Panc1 (cell line): ENCODE measurements at regions not wholly inside any gene's neighbourhood (a gene's known extent, or its start where the extent isn't known, plus 50 kb on each side); places are given as distances from the start of the nearest gene placed in this dataset.

Experiments
- ATAC-seq: fragments of 200-7000 bp; cut with Tn5 transposase; 2 replicates; pipeline ENCODE4 v1.9.1; 2020; ENCODE audit warnings: mild to moderate bottlenecking, moderate library complexity
- BruUV-seq: library from RNA; stranded (reverse); fragments of 400-500 nt; replicated peaks from 2 replicates; lab custom pipeline; 2021; lab: Mats Ljungman, UMichigan
- CTCF ChIA-PET: fragments of 300-600 bp; sonication (Branson Sonifier 250); formaldehyde crosslinking; loops from one replicate; lab custom pipeline; 2022; ENCODE audit warnings: antibody characterized with exemption; lab: Charles Lee
- POLR2A ChIA-PET: fragments of 300-600 bp; sonication (Branson Sonifier 250); formaldehyde crosslinking; loops from one replicate; lab custom pipeline; 2022; ENCODE audit warnings: antibody characterized with exemption; lab: Charles Lee
- DNase-seq: peaks from one replicate; pipeline ENCODE4 v3.0.0-alpha.2; 2010; ENCODE audit warnings: low read depth, low spot score
- H3K27ac ChIP-seq: 2 replicates; pipeline ENCODE4 v1.5.1; 2011; ENCODE audit warnings: mild to moderate bottlenecking, low read length, inconsistent platforms
- H3K27me3 ChIP-seq: fragments of 200-500 bp; sonication (Bioruptor generic); 2 replicates; pipeline ENCODE4 v1.6.0; 2014; ENCODE audit warnings: low read length, inconsistent platforms; ENCODE audit not compliant: control insufficient read depth, insufficient read depth
- H3K36me3 ChIP-seq: fragments of 200-500 bp; sonication (Bioruptor generic); 2 replicates; pipeline ENCODE4 v1.5.1; 2014; ENCODE audit warnings: inconsistent platforms, mild to moderate bottlenecking, low read length, moderate library complexity; ENCODE audit not compliant: control insufficient read depth, insufficient read depth
- H3K4me1 ChIP-seq: 2 replicates; pipeline ENCODE4 v1.5.1; 2011; ENCODE audit warnings: inconsistent platforms, mild to moderate bottlenecking, low read length, moderate library complexity; ENCODE audit not compliant: control insufficient read depth, insufficient read depth
- H3K4me3 ChIP-seq, 2 experiments: 2 replicates each; pipeline ENCODE4 v1.5.1; 2011 to 2012; ENCODE audit warnings: low read depth in 2 of 2, low read length in 2 of 2, mild to moderate bottlenecking in 2 of 2, inconsistent platforms in 1 of 2, moderate library complexity in 1 of 2
- H3K9me3 ChIP-seq: fragments of 200-500 bp; sonication (Bioruptor generic); 2 replicates; pipeline ENCODE4 v1.5.1; 2014; ENCODE audit warnings: low read depth, mild to moderate bottlenecking, inconsistent platforms, low read length, moderate library complexity; ENCODE audit not compliant: control insufficient read depth, insufficient read depth
- POLR2AphosphoS5 ChIP-seq: IDR thresholded peaks from 2 replicates; pipeline ENCODE4 v1.6.1; 2012; ENCODE audit warnings: mild to moderate bottlenecking, low read depth, low read length, moderate library complexity
- SIN3A ChIP-seq: IDR thresholded peaks from 2 replicates; pipeline ENCODE4 v1.6.1; 2012; ENCODE audit warnings: low read depth, mild to moderate bottlenecking, low read length, moderate library complexity, borderline replicate concordance; ENCODE audit not compliant: insufficient read depth
- TCF7L2 ChIP-seq: IDR thresholded peaks from 2 replicates; pipeline ENCODE4 v1.6.1; 2011; ENCODE audit warnings: mild to moderate bottlenecking, low read depth, low read length, inconsistent platforms
- in situ Hi-C: cut with HindIII; loops from 2 replicates; pipeline ENCODE4 v1.10.0; 2016; ENCODE audit warnings: low sequenced_read_pairs, low pct_unique_long_range_greater_than_20kb
- intact Hi-C: fragments of 100-400 bp; cut with micrococcal nuclease; formaldehyde crosslinking; loops from one replicate; pipeline ENCODE4 v1.10.0; 2022; ENCODE audit not compliant: unreplicated experiment
- TF ChIP-seq, protein P1 (sequence below), 2 experiments: IDR thresholded peaks; 2 replicates each; pipeline ENCODE4 v1.6.1; 2011 to 2012; ENCODE audit warnings: low read depth in 2 of 2, control low read depth in 1 of 2, low read length in 1 of 2, mild to moderate bottlenecking in 1 of 2, moderate library complexity in 1 of 2; ENCODE audit not compliant: insufficient read depth in 1 of 2
- TF ChIP-seq, protein P2 (sequence below): fragments of 450-650 bp; IDR thresholded peaks from 2 replicates; pipeline ENCODE4 v1.5.1; 2017; ENCODE audit warnings: mild to moderate bottlenecking

DNA sequence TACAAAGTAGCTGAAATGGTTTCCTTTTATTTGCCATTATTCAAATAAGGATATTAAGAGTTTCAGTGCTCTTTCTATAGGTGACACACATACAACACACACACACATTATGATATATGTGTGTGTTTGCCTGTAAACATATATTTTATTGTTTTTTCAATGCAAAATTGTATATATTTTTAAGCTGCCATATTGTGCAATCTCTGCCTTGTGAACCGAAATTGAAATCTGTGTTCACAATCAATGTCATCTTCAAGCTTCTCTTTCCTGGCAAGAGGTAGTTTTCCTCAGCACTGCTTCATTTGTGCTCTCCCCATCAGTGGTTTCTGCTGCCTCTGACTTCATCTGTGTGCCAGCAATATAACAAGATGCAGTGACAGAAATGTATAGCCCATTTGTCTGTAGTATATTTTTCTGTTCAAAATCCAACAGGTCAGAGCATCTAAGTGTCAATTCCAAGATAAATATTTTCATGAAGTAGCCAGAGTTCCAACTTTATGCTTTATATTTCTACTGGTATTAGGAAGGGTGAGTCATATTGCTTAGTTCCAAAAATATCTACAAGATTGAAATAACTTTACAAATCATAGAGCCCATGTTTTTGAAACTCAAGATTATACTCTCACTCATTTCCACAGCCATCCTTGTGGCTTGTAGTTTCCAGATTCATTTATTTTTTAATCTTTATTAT is 1704.8 kb upstream of the CDH9 start:
- intact Hi-C loops, result no loop called here
- H3K27ac ChIP-seq, result no peak overlapping the region
- ChIA-PET POLR2A (no interaction called here), CTCF (no interaction called here)
- in situ Hi-C loops, result no loop called here
- no peaks in the 10 kb centered on the region for H3K4me1 ChIP-seq
- BruUV-seq, result no TSS peak
- no peaks in the 10 kb centered on the region for H3K27me3 ChIP-seq
- ATAC-seq (no peak), DNase-seq (no peak)
- TF ChIP-seq, protein P1, sequence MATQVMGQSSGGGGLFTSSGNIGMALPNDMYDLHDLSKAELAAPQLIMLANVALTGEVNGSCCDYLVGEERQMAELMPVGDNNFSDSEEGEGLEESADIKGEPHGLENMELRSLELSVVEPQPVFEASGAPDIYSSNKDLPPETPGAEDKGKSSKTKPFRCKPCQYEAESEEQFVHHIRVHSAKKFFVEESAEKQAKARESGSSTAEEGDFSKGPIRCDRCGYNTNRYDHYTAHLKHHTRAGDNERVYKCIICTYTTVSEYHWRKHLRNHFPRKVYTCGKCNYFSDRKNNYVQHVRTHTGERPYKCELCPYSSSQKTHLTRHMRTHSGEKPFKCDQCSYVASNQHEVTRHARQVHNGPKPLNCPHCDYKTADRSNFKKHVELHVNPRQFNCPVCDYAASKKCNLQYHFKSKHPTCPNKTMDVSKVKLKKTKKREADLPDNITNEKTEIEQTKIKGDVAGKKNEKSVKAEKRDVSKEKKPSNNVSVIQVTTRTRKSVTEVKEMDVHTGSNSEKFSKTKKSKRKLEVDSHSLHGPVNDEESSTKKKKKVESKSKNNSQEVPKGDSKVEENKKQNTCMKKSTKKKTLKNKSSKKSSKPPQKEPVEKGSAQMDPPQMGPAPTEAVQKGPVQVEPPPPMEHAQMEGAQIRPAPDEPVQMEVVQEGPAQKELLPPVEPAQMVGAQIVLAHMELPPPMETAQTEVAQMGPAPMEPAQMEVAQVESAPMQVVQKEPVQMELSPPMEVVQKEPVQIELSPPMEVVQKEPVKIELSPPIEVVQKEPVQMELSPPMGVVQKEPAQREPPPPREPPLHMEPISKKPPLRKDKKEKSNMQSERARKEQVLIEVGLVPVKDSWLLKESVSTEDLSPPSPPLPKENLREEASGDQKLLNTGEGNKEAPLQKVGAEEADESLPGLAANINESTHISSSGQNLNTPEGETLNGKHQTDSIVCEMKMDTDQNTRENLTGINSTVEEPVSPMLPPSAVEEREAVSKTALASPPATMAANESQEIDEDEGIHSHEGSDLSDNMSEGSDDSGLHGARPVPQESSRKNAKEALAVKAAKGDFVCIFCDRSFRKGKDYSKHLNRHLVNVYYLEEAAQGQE (IDR thresholded peaks at IDR 0.05; ENCODE audit: insufficient read depth in 1 of 2, low read depth in 2 of 2, low read length in 1 of 2), result no peak
- TF ChIP-seq POLR2AphosphoS5, result no peak
- TF ChIP-seq TCF7L2, result no peak
- TF ChIP-seq, protein P2, sequence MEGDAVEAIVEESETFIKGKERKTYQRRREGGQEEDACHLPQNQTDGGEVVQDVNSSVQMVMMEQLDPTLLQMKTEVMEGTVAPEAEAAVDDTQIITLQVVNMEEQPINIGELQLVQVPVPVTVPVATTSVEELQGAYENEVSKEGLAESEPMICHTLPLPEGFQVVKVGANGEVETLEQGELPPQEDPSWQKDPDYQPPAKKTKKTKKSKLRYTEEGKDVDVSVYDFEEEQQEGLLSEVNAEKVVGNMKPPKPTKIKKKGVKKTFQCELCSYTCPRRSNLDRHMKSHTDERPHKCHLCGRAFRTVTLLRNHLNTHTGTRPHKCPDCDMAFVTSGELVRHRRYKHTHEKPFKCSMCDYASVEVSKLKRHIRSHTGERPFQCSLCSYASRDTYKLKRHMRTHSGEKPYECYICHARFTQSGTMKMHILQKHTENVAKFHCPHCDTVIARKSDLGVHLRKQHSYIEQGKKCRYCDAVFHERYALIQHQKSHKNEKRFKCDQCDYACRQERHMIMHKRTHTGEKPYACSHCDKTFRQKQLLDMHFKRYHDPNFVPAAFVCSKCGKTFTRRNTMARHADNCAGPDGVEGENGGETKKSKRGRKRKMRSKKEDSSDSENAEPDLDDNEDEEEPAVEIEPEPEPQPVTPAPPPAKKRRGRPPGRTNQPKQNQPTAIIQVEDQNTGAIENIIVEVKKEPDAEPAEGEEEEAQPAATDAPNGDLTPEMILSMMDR, result no peak
- no peak for TF ChIP-seq SIN3A
- no peaks in the 10 kb centered on the region for H3K36me3 ChIP-seq
- no peaks in the 10 kb centered on the region for H3K9me3 ChIP-seq
- H3K4me3 ChIP-seq, result no peak overlapping the region

DNA sequence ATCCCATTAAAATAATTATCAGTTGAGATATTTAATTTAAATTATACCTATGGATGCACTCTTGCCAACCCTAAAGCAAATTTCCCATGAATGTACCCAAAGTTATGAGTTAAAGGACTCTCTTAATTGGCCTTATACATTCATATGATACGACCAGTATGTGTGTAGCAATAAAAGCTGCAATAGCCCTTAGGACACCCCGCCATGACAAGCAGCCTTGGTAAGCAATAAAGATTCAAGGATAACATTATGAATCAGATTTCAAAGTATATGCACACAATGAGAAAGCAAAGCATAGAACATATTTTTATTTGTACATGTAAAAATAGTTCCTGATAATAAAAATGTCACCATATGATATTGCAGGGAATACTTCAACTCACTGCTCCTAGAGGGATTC is 1699.3 kb upstream of the CDH9 start:
- H3K4me1 ChIP-seq, result no peaks in the 10 kb centered on the region
- intact Hi-C loops, result no loop called here
- no peaks in the 10 kb centered on the region for H3K9me3 ChIP-seq
- TF ChIP-seq SIN3A (no peak), POLR2AphosphoS5 (no peak), TCF7L2 (peak; percentile 59)
- TF ChIP-seq, protein P1 (IDR thresholded peaks at IDR 0.05; ENCODE audit: insufficient read depth in 1 of 2, low read depth in 2 of 2, low read length in 1 of 2), result no peak
- TF ChIP-seq, protein P2, result no peak
- ATAC-seq (no peak; the same call in 1 of the 2 replicates), DNase-seq (no peak)
- no peaks in the 10 kb centered on the region for H3K27me3 ChIP-seq
- POLR2A ChIA-PET, result no interaction called here
- no peaks in the 10 kb centered on the region for H3K36me3 ChIP-seq
- H3K27ac ChIP-seq, result no peak overlapping the region
- no peak overlapping the region for H3K4me3 ChIP-seq
- CTCF ChIA-PET, result no interaction called here
- no TSS peak for BruUV-seq
- in situ Hi-C loops, result no loop called here
